HT-29 (cell line): ENCODE measurements at regions not wholly inside any gene's neighbourhood (a gene's known extent, or its start where the extent isn't known, plus 50 kb on each side); places are given as distances from the start of the nearest gene placed in this dataset.

ENCODE experiments used
- DNase-seq: peaks from one replicate; pipeline ENCODE4 v3.0.0-alpha.2; 2015; ENCODE audit warnings: low spot score

DNA sequence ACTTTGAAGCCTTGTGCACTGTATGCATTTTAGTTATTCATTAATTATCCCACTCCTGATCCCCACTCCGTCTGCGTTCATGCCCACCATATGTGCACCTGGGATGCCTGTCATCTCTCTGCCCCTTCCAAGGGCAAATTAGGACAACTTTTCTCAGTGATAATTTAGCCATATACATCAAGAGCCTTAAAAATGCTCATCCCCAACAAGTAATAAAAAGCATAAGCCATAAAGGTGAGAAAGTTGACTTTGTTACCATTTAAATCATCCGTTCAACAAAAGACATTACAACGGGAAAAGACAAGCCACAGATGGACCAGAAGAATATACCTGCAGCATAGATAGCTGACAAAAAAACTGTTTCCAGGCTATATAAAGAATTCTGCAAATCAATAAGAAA is 131.4 kb upstream of the LINGO1 start:
- DNase-seq = no peak

DNA sequence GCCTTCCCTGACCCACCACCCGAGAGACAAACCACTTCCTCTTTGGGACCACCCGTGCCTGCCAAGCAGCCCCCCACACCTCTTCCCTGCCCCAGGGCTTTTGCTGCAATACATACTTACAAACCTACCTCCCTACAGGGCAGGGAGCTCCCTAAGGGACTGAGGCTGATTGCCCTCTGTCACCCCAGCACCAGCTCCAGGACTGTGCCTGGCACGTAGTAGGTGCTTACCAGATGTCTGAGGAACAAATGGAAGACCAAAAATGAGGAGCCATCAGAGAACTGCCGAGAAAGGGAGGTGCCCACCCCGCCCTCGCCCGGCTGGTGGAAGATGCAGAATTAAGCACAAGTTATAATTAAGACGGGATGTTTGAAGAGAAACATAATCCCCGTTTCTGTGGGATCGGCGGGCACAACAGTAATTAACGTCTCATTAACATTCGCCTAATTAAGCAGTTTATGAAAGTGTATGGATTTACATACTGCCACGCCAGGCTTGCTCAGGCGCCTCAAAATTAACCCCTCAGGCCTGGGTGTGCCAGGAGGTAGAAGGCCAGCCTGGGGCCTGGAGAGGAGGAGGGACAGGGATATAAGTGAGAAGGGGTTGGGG is 130.1 kb upstream of the LINGO1 start:
- DNase-seq = no peak

GRCh38 chr15:77759896-77760592 is 127.3 kb upstream of the LINGO1 start:
- DNase-seq = no peak

DNA sequence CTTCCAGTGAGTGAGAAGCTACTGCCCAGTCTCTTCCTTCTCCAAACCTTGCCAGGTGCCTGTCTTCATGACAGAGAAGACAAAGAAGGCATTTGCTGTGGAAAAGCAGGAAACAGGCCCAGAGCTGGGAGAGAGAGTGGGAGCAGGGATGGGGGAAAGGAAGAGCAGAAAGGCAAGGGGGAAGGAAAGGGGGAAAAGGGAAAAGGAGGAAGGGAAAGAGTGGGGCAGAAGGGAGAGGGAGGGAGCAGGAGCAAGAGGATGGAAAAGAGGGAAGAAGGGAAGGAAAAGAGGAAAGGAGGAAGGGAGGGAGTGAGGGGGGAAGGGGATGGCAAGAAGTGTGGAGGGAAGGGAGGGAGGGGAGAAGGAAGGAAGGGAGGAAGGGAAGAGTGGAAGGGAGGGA is 121.2 kb upstream of the LINGO1 start:
- DNase-seq = no peak

DNA sequence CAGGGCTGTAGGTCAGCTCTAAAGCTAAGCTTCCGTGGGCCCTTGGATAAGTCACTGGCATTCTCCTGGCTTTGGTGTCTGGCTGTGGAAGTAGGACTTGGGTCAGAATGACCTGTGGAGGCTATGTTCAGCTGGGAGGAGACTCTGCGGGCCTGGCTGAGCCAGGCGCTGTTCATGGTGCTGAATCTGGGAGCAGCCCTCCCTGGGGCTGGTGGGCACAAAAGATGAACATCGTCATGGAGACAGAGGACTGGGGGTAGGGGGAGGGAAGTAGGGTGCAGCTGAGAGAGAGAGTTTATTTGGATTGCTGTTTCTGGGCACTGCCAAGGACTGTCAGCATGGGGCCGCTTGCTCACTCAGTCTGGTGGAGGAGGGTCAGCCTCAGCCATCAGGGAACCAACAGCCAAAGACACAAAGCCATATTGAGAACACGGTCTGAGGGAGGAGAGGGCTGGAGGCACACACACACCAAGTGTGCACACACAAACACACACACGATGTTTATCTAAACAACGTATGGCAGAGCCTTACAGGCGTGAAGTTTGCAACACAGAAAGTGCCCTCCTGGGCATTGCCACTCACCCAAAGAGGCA is 120.7 kb upstream of the LINGO1 start:
- DNase-seq = no peak

GRCh38 chr15:77749998-77750540 is 117.4 kb upstream of the LINGO1 start:
- no peak for DNase-seq

GRCh38 chr15:77749236-77749997 is 116.7 kb upstream of the LINGO1 start:
- DNase-seq = no peak

- DNase-seq = peak; percentile 31
Observed at GRCh38 chr15:77748078-77749064, 115.7 kb upstream of the LINGO1 start.

DNA sequence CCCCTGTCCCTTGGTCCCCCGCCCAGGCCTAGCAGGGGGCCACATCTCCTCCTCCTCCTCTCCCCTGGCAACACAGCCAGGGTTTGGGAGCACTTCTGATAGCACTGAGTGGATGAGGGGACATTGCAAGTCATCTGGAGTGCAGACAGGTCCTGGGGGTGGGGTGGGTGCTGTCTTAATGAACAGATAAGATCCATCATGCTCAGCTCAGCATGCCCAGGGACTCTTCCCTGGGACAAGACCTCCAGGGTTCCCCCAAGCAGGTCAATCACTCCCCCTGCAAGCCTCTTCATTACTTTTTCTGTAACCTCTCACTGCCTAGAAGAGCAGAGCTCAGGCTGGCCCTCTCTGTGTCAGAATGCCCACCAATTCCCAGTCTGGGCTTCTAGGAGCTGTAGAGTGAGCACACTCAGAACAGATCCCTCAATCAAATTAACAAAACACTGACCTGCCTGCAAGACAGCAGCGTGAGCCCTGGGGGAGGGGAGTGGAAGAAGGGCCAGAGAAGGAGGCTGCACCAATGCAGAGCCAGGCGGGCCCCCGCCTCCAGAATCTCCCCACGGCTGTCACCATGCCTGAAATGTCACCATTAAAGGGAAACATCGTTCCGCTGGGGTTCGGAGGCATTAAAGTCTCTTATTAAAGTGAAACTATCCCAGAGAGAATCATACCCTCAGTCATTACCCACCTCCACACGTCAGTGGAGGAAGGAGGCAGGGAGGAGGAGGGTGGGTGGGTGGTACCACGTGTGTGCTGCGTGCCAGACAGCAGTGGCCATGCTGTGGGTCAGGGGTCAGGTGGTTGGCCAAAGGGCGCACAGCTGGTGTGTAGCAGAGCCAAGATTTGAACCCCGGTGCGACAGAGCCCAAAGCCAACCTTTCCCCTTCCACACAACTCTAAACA is 114.7 kb upstream of the LINGO1 start:
- DNase-seq = no peak

GRCh38 chr15:77746254-77747174 is 113.8 kb upstream of the LINGO1 start:
- no peak for DNase-seq

GRCh38 chr15:77744398-77744797 is 111.7 kb upstream of the LINGO1 start:
- DNase-seq = no peak

DNA sequence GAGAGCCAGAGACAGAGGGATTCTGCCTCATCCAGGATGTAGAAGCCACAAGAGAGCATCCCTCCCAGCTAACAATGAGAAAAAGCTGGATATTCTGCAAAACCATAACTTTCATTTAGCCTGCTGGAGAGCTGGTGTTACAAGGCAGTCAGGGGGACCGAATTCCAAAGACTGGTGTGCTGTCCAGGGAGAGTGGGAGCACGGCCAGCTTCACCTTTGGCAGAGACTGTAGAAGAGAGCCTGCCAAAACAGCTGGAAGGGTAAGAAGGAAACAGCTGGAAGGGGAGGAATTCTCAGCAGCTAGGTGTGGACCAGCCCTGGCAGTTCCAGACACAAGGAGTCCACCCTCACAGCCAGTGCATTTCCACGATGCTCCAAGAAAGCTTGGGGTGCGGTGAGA is 109.9 kb upstream of the LINGO1 start:
- no peak for DNase-seq

DNA sequence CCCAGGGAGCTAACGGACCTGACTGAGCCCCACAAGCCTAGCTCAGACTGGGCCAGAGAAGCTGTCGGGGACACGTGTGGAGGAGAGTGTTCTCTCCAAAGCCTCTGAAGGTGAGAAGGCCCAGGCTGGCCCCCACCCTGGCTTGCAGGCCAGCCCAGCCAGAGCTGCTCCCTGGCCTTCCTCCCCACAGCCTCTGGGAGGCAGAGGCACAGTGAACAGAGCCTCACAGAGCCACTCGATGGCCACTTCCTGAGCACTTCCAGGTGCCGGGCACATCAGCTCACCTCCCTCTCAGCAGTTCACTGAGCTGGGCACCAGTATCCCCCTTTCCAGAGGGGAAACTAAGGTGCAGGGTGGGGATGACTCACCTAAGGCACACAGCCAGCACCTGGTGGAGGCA is 109.4 kb upstream of the LINGO1 start:
- DNase-seq = no peak

- DNase-seq = no peak
Observed at GRCh38 chr15:77741106-77741505, 108.4 kb upstream of the LINGO1 start.

DNA sequence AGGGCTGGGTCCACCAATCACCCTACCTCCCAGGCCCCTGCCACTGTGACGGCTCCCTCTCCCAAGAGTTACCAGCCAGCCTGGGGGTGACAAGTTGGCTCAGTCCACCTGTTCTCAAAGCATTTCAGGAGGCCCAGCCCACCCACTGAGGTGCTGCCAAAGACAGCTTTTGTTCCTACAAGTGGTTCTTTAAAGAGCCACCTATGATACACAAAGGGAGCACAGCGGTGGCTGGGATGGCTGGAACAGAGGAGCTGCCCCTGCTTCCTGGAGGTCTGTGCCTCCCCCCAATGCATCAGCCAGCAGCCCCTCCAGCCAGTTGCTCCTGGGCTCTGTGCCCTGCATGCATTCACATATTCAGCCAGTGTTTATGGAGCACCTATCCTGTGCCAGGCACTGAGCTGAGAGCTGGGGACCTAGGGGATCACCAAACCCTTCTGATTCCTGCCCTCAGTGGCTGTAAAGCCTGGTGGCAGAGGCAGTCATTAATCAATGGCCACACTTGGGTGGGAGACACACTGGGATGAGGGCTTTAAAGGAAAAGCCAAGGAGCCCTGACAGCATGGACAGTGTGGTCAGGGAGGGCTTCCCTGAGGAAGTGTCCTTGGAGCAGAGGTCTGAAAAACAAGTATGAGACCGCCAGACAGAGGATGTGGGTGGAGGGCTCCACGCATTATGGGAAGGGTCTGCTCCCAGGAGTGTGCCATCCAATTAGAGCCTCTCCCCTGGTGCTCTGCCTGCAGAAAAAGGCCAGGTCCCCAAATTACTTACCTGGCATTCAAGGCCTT is 107.1 kb upstream of the LINGO1 start:
- DNase-seq = no peak

DNA sequence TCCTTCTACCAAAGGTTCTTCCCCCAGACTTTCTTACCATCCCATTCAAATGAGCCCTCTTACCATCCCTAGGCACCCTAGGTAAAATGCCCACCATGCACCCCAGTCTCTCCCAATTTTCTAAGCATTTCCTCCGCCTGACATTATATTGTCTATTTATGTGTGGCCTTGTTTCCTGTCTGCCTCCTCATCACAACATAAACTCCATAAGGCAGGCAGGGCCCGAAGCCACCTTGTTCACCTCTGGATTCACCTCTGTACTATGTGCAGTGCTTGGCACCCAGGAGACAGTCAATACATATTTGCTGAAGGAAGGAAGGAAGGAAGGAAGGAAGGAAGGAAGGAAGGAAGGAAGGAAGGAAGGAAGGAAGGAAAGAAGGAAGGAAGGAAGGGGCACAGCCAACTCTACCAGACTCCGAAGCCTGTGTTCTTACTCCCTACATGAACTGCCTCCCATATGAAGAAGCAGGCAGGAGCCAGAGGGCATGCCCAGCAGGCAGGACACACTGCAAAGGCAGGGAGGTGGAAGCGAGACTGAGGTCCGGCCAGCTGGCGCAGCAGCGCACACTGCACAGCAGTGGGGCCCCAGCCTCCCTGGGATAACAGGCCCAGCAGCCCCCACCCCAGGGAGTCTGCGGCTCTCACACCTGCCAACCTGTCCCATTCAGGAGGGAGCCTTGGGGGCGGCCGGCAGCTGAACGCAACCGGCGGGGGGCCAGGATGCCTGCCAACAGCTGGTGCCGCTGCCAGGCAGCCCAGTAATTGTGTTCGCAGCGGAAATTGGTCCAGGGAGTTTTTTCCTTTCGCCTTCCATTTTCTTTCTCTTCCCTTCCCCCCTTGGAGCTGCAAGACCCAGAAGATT is 106.0 kb upstream of the LINGO1 start:
- DNase-seq = no peak

DNA sequence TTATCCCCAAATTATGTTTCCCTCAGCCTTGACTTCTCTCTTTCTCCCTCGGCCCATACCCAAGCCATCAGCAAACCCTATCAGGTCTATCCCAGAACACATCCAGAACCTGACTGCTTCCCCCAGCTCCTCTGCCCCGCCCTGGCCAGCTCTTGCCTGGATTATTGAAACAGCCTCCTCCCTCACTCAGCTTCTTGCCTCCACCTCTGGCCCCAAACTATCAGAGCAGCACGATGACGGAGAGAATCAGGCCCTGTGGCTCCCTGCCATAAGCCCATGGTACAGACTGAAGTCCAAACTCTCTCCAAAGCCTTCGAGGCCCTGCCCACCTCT is 105.3 kb upstream of the LINGO1 start:
- no peak for DNase-seq
